Vagina (tissue), 2 donors: ENCODE measurements at regions not wholly inside any gene's neighbourhood (a gene's known extent, or its start where the extent isn't known, plus 50 kb on each side); places are given as distances from the start of the nearest gene placed in this dataset.

Experiments
- POLR2A ChIP-seq, 2 donors: fragments of 450-650 bp; IDR thresholded peaks; one replicate each; pipeline ENCODE4 v1.6.1; 2017; ENCODE audit warnings: antibody characterized with exemption in 2 of 2, mild to moderate bottlenecking in 2 of 2, moderate library complexity in 2 of 2
- TF ChIP-seq, protein P1 (sequence below), 3 experiments: fragments of 450-650 bp in 2 of 3; fragments of 200-600 bp in 1 of 3; sonication (generic) in 1 of 3; IDR thresholded peaks; one replicate each; pipeline ENCODE4 v1.5.1; 2017 to 2019; ENCODE audit warnings: antibody characterized with exemption in 3 of 3, mild to moderate bottlenecking in 2 of 3, moderate library complexity in 2 of 3

DNA sequence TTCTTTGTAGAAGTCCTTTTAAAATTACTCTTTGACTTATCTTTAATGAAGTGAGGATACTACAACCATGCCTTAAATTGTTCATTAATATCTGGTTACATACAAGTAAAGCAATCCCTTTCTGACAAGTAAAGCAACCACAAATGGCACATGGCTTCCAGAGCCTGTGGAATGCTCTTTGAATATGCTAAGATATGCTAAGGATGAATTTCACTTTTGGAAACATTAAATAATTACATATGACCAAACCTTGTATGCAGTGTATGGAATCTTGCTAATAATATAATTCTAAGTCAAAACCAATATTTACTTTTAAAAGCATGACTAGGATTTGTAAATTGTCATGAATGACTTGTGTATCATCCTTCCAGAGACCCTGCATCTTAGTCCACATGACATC lies 1711.2 kb upstream of the CELF4 start:
- TF ChIP-seq, protein P1, sequence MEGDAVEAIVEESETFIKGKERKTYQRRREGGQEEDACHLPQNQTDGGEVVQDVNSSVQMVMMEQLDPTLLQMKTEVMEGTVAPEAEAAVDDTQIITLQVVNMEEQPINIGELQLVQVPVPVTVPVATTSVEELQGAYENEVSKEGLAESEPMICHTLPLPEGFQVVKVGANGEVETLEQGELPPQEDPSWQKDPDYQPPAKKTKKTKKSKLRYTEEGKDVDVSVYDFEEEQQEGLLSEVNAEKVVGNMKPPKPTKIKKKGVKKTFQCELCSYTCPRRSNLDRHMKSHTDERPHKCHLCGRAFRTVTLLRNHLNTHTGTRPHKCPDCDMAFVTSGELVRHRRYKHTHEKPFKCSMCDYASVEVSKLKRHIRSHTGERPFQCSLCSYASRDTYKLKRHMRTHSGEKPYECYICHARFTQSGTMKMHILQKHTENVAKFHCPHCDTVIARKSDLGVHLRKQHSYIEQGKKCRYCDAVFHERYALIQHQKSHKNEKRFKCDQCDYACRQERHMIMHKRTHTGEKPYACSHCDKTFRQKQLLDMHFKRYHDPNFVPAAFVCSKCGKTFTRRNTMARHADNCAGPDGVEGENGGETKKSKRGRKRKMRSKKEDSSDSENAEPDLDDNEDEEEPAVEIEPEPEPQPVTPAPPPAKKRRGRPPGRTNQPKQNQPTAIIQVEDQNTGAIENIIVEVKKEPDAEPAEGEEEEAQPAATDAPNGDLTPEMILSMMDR (IDR thresholded peaks at IDR 0.05): no peak
- TF ChIP-seq POLR2A (IDR thresholded peaks at IDR 0.05): no peak
